SU-DHL-6 (cell line): ENCODE measurements at regions not wholly inside any gene's neighbourhood (a gene's known extent, or its start where the extent isn't known, plus 50 kb on each side); places are given as distances from the start of the nearest gene placed in this dataset.

Experiments used
- CTCF ChIP-seq: fragments of 200-600 bp; sonication (generic); IDR thresholded peaks from one replicate; pipeline ENCODE4 v1.5.1; 2017; ENCODE audit warnings: antibody characterized with exemption, mild to moderate bottlenecking, low read length, moderate library complexity; ENCODE audit not compliant: insufficient read depth, poor library complexity, severe bottlenecking
- EZH2phosphoT487 ChIP-seq: fragments of 200-600 bp; sonication (generic), shearing (Covaris generic); conservative IDR thresholded peaks from 2 replicates; pipeline ENCODE4 v1.6.1; 2018; ENCODE audit warnings: mild to moderate bottlenecking, antibody characterized with exemption, low read length, moderate library complexity, mixed read lengths

- TF ChIP-seq CTCF (no peak), EZH2phosphoT487 (no peak)
Measured at GRCh38 chr2:234334756-234335155, 162.1 kb downstream of the ARL4C start.
